SK-N-SH (cell line): ENCODE measurements at regions not wholly inside any gene's neighbourhood (a gene's known extent, or its start where the extent isn't known, plus 50 kb on each side); places are given as distances from the start of the nearest gene placed in this dataset.

Experiments used
- EZH2phosphoT487 ChIP-seq: fragments of 200-600 bp; sonication (generic); IDR thresholded peaks from 2 replicates; pipeline ENCODE4 v1.6.1; 2017; ENCODE audit warnings: low read depth, mixed run types, mild to moderate bottlenecking, antibody characterized with exemption, moderate library complexity, borderline replicate concordance
- GABPA ChIP-seq: IDR thresholded peaks from 2 replicates; pipeline ENCODE4 v1.4.0; 2012; ENCODE audit warnings: low read depth, mild to moderate bottlenecking
- NFIC ChIP-seq: IDR thresholded peaks from 2 replicates; pipeline ENCODE4 v1.4.0; 2012; ENCODE audit warnings: borderline replicate concordance
- RAD21 ChIP-seq: IDR thresholded peaks from 2 replicates; pipeline ENCODE4 v1.6.1; 2012; ENCODE audit warnings: mild to moderate bottlenecking, low read length
- RFX5 ChIP-seq: IDR thresholded peaks from 2 replicates; pipeline ENCODE4 v1.6.1; 2012; ENCODE audit warnings: mild to moderate bottlenecking, improper control_type of control experiment, low read length
- TF ChIP-seq, protein P1 (sequence below): fragments of 200-600 bp; sonication (generic); IDR thresholded peaks from 2 replicates; pipeline ENCODE4 v1.6.1; 2017; ENCODE audit warnings: antibody characterized with exemption, mild to moderate bottlenecking, moderate library complexity
- TF ChIP-seq, protein P2 (sequence below): IDR thresholded peaks from 2 replicates; pipeline ENCODE4 v1.6.1; 2012; ENCODE audit warnings: mild to moderate bottlenecking, low read depth, low read length, moderate library complexity
- TF ChIP-seq, protein P3 (sequence below): IDR thresholded peaks from 2 replicates; pipeline ENCODE4 v1.4.0; 2012; ENCODE audit warnings: low read depth, borderline replicate concordance

DNA sequence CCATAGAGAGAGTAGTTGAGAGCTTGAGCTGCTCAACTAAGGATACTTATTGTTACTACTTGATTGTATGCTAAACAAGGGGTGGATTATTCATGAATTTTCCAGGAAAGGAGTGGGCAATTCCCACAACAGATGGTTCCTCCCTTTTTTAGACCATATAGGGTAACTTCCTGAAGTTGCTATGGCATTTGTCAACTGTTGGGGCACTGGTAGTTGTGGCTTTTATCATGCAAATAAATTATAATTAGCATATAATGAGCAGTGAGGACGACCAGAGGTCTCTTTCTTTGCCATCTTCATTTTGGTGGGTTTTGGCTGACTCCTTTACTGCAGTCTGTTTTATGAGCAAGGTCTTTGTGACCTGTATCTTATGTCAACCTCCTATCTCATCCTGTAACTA is 1403.5 kb upstream of the PABPC4L start:
- TF ChIP-seq, protein P1, sequence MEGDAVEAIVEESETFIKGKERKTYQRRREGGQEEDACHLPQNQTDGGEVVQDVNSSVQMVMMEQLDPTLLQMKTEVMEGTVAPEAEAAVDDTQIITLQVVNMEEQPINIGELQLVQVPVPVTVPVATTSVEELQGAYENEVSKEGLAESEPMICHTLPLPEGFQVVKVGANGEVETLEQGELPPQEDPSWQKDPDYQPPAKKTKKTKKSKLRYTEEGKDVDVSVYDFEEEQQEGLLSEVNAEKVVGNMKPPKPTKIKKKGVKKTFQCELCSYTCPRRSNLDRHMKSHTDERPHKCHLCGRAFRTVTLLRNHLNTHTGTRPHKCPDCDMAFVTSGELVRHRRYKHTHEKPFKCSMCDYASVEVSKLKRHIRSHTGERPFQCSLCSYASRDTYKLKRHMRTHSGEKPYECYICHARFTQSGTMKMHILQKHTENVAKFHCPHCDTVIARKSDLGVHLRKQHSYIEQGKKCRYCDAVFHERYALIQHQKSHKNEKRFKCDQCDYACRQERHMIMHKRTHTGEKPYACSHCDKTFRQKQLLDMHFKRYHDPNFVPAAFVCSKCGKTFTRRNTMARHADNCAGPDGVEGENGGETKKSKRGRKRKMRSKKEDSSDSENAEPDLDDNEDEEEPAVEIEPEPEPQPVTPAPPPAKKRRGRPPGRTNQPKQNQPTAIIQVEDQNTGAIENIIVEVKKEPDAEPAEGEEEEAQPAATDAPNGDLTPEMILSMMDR = no peak
- TF ChIP-seq, protein P2, sequence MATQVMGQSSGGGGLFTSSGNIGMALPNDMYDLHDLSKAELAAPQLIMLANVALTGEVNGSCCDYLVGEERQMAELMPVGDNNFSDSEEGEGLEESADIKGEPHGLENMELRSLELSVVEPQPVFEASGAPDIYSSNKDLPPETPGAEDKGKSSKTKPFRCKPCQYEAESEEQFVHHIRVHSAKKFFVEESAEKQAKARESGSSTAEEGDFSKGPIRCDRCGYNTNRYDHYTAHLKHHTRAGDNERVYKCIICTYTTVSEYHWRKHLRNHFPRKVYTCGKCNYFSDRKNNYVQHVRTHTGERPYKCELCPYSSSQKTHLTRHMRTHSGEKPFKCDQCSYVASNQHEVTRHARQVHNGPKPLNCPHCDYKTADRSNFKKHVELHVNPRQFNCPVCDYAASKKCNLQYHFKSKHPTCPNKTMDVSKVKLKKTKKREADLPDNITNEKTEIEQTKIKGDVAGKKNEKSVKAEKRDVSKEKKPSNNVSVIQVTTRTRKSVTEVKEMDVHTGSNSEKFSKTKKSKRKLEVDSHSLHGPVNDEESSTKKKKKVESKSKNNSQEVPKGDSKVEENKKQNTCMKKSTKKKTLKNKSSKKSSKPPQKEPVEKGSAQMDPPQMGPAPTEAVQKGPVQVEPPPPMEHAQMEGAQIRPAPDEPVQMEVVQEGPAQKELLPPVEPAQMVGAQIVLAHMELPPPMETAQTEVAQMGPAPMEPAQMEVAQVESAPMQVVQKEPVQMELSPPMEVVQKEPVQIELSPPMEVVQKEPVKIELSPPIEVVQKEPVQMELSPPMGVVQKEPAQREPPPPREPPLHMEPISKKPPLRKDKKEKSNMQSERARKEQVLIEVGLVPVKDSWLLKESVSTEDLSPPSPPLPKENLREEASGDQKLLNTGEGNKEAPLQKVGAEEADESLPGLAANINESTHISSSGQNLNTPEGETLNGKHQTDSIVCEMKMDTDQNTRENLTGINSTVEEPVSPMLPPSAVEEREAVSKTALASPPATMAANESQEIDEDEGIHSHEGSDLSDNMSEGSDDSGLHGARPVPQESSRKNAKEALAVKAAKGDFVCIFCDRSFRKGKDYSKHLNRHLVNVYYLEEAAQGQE = no peak
- TF ChIP-seq RFX5 (no peak), GABPA (no peak), RAD21 (no peak), EZH2phosphoT487 (no peak), NFIC (no peak)
- TF ChIP-seq, protein P3, sequence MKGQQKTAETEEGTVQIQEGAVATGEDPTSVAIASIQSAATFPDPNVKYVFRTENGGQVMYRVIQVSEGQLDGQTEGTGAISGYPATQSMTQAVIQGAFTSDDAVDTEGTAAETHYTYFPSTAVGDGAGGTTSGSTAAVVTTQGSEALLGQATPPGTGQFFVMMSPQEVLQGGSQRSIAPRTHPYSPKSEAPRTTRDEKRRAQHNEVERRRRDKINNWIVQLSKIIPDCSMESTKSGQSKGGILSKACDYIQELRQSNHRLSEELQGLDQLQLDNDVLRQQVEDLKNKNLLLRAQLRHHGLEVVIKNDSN = no peak
